ENCODE measurements at regions not wholly inside any gene's neighbourhood (a gene's known extent, or its start where the extent isn't known, plus 50 kb on each side); places are given as distances from the start of the nearest gene placed in this dataset.

- TF ChIP-seq CTCF (IDR thresholded peaks at IDR 0.05) (no peak), POLR2A (IDR thresholded peaks at IDR 0.05) (no peak)
Observed at GRCh38 chr3:181615666-181616065, 96.1 kb upstream of the SOX2 start.

Measured in testis (tissue), 2 donors.